ELF-1 (cell line): ENCODE measurements at regions not wholly inside any gene's neighbourhood (a gene's known extent, or its start where the extent isn't known, plus 50 kb on each side); places are given as distances from the start of the nearest gene placed in this dataset.
A peak's percentile ranks its signal among the peaks of the same experiment; 100 is the strongest.

Experiments used
- DNase-seq: peaks from one replicate; pipeline ENCODE4 v3.0.0-alpha.2; 2016; ENCODE audit warnings: low read depth, low spot score

GRCh38 chr3:72329354-72329753, 518.9 kb downstream of the SHQ1 start:
- no peak for DNase-seq

- no peak for DNase-seq
Observed at GRCh38 chr3:72328755-72329277, 519.4 kb downstream of the SHQ1 start.

GRCh38 chr3:72327008-72327407, 521.2 kb downstream of the SHQ1 start:
- no peak for DNase-seq

DNA sequence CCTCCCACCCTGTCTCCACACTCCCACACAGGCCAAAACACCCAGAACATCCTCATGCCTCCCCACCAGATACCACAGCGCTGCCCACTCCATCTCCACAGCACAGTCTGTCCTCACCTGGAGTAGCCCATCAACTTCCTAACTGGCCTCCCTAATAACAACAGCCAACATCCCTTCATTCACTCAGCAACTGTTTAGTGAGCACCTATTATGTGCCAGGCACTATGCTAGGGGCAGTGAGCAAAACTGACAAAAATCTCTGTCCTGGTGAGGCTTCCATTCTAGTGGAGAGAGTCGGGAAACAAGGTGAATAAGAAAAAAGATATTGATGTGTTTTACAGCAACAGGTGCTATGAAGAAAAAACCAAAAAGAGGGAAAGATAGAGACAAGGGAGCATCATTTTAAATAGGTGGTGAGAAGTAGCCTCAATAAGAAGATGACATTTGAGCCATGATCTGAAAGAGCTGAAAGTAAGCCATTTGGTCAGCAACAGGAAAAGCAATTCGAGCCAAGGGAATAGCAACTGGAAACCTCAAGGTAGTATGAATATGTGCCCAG, 523.9 kb downstream of the SHQ1 start:
- no peak for DNase-seq

GRCh38 chr3:72323773-72324172, 524.5 kb downstream of the SHQ1 start:
- no peak for DNase-seq

DNA sequence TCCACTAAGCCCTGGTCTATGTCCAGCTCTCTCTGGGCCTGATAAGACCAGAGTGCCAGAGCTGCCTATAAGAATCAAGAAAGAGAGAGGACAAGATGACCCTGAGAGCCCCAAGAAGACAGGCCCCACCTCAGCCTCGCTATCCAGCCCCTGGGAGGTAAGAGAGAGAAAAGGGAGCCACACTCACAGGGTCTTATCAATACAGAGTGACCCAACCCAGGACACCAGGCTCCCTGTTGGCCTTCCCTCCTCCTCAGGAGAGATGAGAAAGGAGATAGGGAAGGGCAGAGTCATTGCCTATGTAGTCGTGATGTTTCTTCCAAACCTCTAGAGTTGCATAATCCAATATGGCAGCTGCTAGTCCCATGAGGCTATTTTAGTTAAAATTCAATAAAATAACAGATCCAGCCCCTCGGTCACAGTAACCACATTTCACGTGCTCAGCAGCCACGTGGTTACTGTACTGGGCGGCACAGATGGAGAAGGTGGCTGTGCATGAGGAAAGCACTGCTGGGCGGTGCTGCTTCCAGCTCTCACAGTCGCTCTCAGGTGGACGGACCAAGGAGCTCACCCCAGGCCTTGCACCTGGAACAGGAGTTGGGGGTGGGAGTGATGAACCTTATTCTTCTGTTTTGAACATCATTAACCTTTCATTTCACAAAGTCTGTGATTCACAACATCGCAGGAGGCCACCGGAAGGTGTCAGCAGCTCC, 525.8 kb downstream of the SHQ1 start:
- DNase-seq, result no peak

- DNase-seq, result no peak
Observed at GRCh38 chr3:72320955-72321303, 527.3 kb downstream of the SHQ1 start.

DNA sequence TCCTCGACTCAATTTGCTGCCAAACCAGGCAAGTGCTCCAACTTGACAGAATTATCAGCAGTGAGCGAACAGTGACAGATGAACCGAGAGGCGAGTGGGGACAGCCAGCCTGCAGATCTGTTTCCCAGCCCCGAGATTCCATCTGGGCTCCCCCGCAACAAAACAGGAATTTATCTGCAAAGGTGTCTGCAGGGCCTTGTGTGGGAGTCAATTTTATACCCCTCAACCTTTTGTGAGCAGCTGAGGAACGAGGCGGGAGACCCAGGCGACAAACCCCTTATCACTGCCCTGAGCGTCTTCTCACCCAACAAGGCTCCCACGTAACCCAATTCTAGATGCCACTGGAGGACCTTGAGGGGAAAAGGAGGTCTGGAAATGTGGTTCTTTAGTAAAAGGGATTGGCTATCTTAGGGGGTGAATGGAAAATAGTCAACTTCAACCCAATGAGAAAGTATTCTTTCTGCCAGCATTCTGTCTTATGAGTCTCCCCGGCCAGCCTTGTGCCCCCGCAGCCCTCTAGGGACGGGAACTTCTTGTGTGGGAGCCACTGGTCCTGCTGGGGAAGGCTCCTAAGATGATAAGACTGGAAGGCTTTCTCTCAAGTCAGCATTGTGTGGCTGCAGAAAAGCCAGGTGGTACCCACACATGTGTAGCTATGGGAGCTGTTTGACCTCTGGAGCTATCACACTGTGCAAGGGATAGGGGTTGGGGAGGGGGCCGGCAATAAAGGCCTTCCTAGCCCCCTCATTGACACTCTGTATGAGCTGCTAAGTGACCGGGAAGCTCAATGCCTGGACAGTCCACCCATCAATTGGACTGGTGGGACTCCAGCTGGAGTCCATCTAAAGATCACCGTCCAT, 527.9 kb downstream of the SHQ1 start:
- no peak for DNase-seq

DNA sequence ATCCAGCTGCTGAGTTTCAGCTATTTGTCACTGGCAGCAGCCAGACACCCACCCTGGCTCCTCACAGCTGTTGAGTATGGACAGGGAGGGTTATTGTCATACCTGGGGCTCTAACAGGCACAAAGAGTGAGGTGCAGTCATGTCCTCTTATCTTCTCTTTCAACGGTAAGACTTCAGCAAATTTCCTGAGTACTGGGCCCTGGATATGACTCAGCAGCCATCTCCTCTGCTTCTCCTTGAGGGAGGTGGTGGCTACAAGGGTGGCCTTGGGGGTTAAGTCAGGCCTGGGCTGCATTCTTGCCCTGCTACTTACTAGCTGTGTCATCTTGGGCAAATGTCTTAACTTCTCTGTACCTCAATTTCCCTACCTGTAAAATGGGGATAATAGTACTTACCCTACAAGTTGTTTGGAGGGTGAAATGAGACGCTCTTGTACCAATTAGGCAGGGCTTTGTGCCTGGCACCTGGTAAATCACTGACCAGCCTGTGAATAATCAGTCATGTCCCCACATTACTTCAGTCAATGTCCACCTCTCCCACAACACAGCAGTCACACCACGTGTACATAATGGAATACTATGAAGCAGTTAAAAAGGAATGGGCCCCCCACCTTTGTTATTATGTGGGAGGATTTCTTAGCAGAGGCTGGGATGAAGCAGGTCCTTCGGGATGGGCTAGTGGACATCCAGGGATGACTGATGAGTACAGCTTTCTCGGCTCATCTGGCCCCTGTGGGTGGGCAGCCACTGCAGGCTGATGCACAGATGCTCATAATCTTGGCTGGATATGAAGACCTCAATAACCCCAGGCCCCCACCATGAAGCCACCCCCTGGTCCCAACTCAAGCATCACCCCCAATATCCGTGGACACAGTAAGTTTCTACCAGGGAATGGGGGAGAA, 528.8 kb downstream of the SHQ1 start:
- DNase-seq, result peak; percentile 56

DNA sequence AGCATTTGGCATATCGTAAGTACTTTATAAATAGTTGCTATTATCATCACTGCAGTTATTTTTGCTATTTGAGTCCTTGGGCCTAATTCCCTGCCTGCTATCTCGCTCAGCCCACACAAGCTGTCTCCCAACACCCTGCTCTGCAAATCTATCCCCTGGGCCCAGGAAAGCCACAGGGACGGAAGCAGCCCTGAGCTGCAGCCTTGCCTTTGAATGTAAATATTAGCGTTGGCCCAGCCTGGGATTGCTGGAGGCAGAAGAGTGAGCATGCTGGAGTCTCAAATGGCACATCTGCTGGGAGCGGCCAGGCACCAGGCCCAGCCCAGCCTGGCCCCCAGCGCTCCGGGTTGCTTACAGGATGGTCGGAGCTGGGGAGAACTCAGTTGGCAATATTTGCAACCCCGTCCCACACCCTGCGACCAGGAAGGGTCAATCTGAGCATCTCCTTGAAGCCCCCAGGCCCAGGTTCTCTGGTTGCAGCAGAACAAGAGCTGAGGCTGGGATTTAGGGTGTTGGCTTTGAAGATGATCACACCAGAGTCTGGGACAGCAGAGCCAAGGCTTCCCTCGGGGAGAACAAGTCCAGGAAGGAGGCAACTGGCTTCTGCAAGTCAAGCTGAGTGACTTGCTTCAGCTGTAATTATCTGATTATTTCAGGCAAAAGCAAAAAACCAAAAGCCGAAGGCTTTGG, 529.6 kb downstream of the SHQ1 start:
- DNase-seq, result peak; percentile 70

DNA sequence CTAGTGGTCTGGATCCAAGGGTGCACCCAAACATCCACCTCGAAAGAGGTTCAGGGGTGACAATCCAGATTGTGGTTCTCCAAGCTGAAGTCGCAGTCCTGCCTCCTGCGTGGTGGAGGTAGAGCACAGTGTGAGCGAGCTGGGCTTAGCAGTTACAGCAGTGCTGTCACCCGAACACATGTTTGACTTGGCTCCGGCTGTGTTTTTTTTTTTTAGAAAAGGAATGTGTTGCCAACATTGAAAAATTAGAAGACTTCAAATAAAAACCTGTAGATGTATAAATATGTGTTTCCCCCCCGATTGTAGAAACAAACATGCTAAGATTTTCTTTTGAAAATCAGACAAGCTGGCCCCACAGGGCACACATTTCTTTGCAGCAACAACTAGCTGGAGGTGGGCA, 530.8 kb downstream of the SHQ1 start:
- DNase-seq, result no peak

- no peak for DNase-seq
Observed at GRCh38 chr3:72316501-72317279, 531.6 kb downstream of the SHQ1 start.

DNA sequence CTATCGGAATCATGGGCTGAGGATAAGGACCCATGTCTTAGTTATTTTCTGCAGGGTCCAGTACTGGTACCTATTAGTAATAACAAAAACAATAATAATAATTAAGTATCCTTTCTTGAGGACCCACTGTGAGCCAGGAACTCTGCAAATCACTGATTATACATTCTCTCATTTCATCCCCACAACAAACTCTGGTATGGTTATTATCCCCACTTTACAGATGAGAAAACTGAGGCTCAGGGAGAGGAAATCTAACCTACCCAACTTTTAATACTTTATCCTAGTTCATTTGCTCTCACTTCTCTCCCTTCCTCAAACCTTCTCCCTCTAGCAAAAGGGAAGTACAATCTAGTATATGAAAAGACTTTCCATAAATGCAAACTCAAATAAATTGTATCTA, 528.4 kb upstream of the PROK2 start:
- no peak for DNase-seq

GRCh38 chr3:72312339-72312738, 527.4 kb upstream of the PROK2 start:
- DNase-seq, result no peak

- DNase-seq, result no peak
Observed at GRCh38 chr3:72311425-72311824, 526.5 kb upstream of the PROK2 start.

- no peak for DNase-seq
Observed at GRCh38 chr3:72310419-72311380, 525.8 kb upstream of the PROK2 start.

- no peak for DNase-seq
Observed at GRCh38 chr3:72309661-72310418, 524.9 kb upstream of the PROK2 start.

- DNase-seq, result no peak
Observed at GRCh38 chr3:72308641-72309040, 523.7 kb upstream of the PROK2 start.
